Adrenal gland (tissue), 9 donors: ENCODE measurements at regions not wholly inside any gene's neighbourhood (a gene's known extent, or its start where the extent isn't known, plus 50 kb on each side); places are given as distances from the start of the nearest gene placed in this dataset.
"Not testable (repeated sequence)": the region's sequence is repeated elsewhere in the genome, so short reads cannot be mapped to it uniquely, and the experiment has no call there.

ENCODE experiments used
- DNase-seq, 7 donors: peaks; one replicate each; pipeline ENCODE4 v3.0.0-alpha.2; 2019 to 2020
- H3K27ac ChIP-seq, 5 donors: fragments of 200-600 bp; sonication (generic) in 4 of 5; 1 replicate in 3 of 5; 2 replicates in 2 of 5; pipeline versions ENCODE4 v1.5.1 to v1.8.0; 2016 to 2020; ENCODE audit warnings: mild to moderate bottlenecking in 1 of 5
- H3K27me3 ChIP-seq: fragments of 200-600 bp; 2 replicates; pipeline ENCODE4 v1.8.0; 2021
- H3K36me3 ChIP-seq, 2 donors: fragments of 200-600 bp; replicated peaks in 1 of 2; 1 replicate in 1 of 2; 2 replicates in 1 of 2; pipeline versions ENCODE4 v1.5.1 to v1.8.0; 2018 to 2022
- H3K4me1 ChIP-seq, 2 donors: fragments of 200-600 bp; replicated peaks in 1 of 2; 1 replicate in 1 of 2; 2 replicates in 1 of 2; pipeline versions ENCODE4 v1.5.1 to v1.8.0; 2018 to 2021
- H3K4me3 ChIP-seq, 4 donors: fragments of 200-600 bp; sonication (generic) in 3 of 4; one replicate each; pipeline ENCODE4 v1.5.1; 2016 to 2018
- H3K9me3 ChIP-seq, 3 donors: fragments of 200-600 bp; sonication (generic) in 1 of 3; replicated peaks in 1 of 3; 1 replicate in 2 of 3; 2 replicates in 1 of 3; pipeline versions ENCODE4 v1.5.1 to v1.8.0; 2016 to 2021
- CTCF ChIP-seq, 6 experiments: fragments of 450-650 bp in 4 of 6; fragments of 200-600 bp in 2 of 6; sonication (generic) in 1 of 6; IDR thresholded peaks; 1 replicate in 5 of 6; 2 replicates in 1 of 6; pipeline versions ENCODE4 v1.5.1 to v1.8.0; 2016 to 2021; ENCODE audit warnings: antibody characterized with exemption in 6 of 6, mild to moderate bottlenecking in 2 of 6, moderate library complexity in 1 of 6
- POLR2A ChIP-seq, 2 donors: fragments of 450-650 bp; IDR thresholded peaks; one replicate each; pipeline ENCODE4 v1.6.1; 2017; ENCODE audit warnings: antibody characterized with exemption in 2 of 2, mild to moderate bottlenecking in 2 of 2, moderate library complexity in 1 of 2
- WGBS, 4 donors: extraction: QIAGEN DNeasy Blood & Tissue Kit in 2 of 4; methylation state at CpG; one replicate each; pipeline versions ENCODE4 v1.1.5 to v1.1.7; 2013 to 2017; 5-methylcytosine and 5-hydroxymethylcytosine counted together
- intact Hi-C, 2 donors: fragments of 100-400 bp; cut with DNase I; formaldehyde crosslinking; loops; one replicate each; pipeline versions ENCODE4 v1.14.1 to v1.15.0; 2022 to 2023
- donor health status: healthy with polysubstance abuse.
- donor health status: Bipolar disorder and iron deficiency.
- donor health status: DM: yes; HTN: yes; CAD: no.
- donor health status: DM: no; HTN: no; CAD: no.
- donor health status: DM: no; HTN: no; CAD: no.

- Histone ChIP-seq H3K27ac (no peak overlapping the region), H3K4me1 (no peaks in the 10 kb centered on the region), H3K4me3 (no peak overlapping the region), H3K36me3 (no peaks in the 10 kb centered on the region), H3K27me3 (no peaks in the 10 kb centered on the region), H3K9me3 (no peaks in the 10 kb centered on the region)
- TF ChIP-seq CTCF (IDR thresholded peaks at IDR 0.05): no peak
- no peak for TF ChIP-seq POLR2A (IDR thresholded peaks at IDR 0.05)
- intact Hi-C loops: no loop called here
- WGBS, 4 donors: 72 to 100% (median 85%) methylated on average over 2 to 10 of the region's 10 CpGs
- peak in 1 of 7 donors; percentile 18 for DNase-seq
Observed at GRCh38 chr6:168189200-168190013, 110.4 kb upstream of the FRMD1 start.

- Histone ChIP-seq H3K4me3 (no peak overlapping the region), H3K27me3 (no peaks in the 10 kb centered on the region), H3K27ac (no peak overlapping the region), H3K9me3 (no peaks in the 10 kb centered on the region), H3K4me1 (no peaks in the 10 kb centered on the region), H3K36me3 (no peaks in the 10 kb centered on the region)
- TF ChIP-seq CTCF (IDR thresholded peaks at IDR 0.05): no peak
- TF ChIP-seq POLR2A (IDR thresholded peaks at IDR 0.05): no peak
- intact Hi-C loops: no loop called here
- peak in 2 of 7 donors; percentile 3 to 23 for DNase-seq
- WGBS, 4 donors: 72 to 85% (median 81%) methylated on average over 17 of the region's 17 CpGs
Observed at GRCh38 chr6:168188369-168189199, 109.6 kb upstream of the FRMD1 start.

GRCh38 chr6:168186438-168186837, 107.4 kb upstream of the FRMD1 start:
- intact Hi-C loops: no loop called here
- TF ChIP-seq CTCF (IDR thresholded peaks at IDR 0.05) (no peak), POLR2A (IDR thresholded peaks at IDR 0.05) (no peak)
- H3K4me3 ChIP-seq: no peak overlapping the region
- WGBS, 4 donors: 79 to 92% (median 86%) methylated on average over 4 to 5 of the region's 5 CpGs
- no peak for DNase-seq
- H3K36me3 ChIP-seq: no peaks in the 10 kb centered on the region
- no peaks in the 10 kb centered on the region for H3K4me1 ChIP-seq
- H3K27ac ChIP-seq: no peak overlapping the region
- no peaks in the 10 kb centered on the region for H3K9me3 ChIP-seq
- H3K27me3 ChIP-seq: no peaks in the 10 kb centered on the region

- H3K4me3 ChIP-seq, DNase-seq, H3K27me3 ChIP-seq, intact Hi-C loops, H3K4me1 ChIP-seq, H3K9me3 ChIP-seq, H3K27ac ChIP-seq, H3K36me3 ChIP-seq: not testable (repeated sequence)
- WGBS, 4 donors: 71 to 100% (median 74%) methylated on average over 1 of the region's 1 CpG; no CpG with 5 or more reads in 1 of the 4 donors
Observed at GRCh38 chr6:168186018-168186417, 107.0 kb upstream of the FRMD1 start.
